GM21381 (cell line): ENCODE measurements at regions not wholly inside any gene's neighbourhood (a gene's known extent, or its start where the extent isn't known, plus 50 kb on each side); places are given as distances from the start of the nearest gene placed in this dataset.

ENCODE experiments used
- ATAC-seq: cut with Tn5 transposase; IDR thresholded peaks from one replicate; pipeline ENCODE4 v1.9.1; 2021; ENCODE audit warnings: mild to moderate bottlenecking, moderate library complexity; ENCODE audit not compliant: unreplicated experiment

- ATAC-seq, result no peak
Measured at GRCh38 chr21:38556390-38556789, 58.1 kb upstream of the ERG start.

- no peak for ATAC-seq
Measured at GRCh38 chr21:38561205-38561604, 62.9 kb upstream of the ERG start.

GRCh38 chr21:38561613-38562581 lies 63.6 kb upstream of the ERG start:
- ATAC-seq, result no peak

- no peak for ATAC-seq
Measured at GRCh38 chr21:38567335-38567969, 69.2 kb upstream of the ERG start.

GRCh38 chr21:38567970-38568360 lies 69.7 kb upstream of the ERG start:
- no peak for ATAC-seq

- ATAC-seq, result no peak
Measured at GRCh38 chr21:38569733-38570132, 71.5 kb upstream of the ERG start.

- no peak for ATAC-seq
Measured at GRCh38 chr21:38570596-38570995, 72.3 kb upstream of the ERG start.

- no peak for ATAC-seq
Measured at GRCh38 chr21:38574895-38575575, 76.8 kb upstream of the ERG start.

GRCh38 chr21:38577887-38578286 lies 79.6 kb upstream of the ERG start:
- no peak for ATAC-seq

GRCh38 chr21:38590449-38591217 lies 92.4 kb upstream of the ERG start:
- no peak for ATAC-seq

- no peak for ATAC-seq
Measured at GRCh38 chr21:38591218-38591537, 92.9 kb upstream of the ERG start.

GRCh38 chr21:38596264-38597042 lies 98.2 kb upstream of the ERG start:
- no peak for ATAC-seq

- ATAC-seq, result no peak
Measured at GRCh38 chr21:38597421-38597820, 99.1 kb upstream of the ERG start.

GRCh38 chr21:38598413-38598812 lies 100.1 kb upstream of the ERG start:
- no peak for ATAC-seq

- no peak for ATAC-seq
Measured at GRCh38 chr21:38599381-38599975, 101.2 kb upstream of the ERG start.

- no peak for ATAC-seq
Measured at GRCh38 chr21:38600106-38600505, 101.8 kb upstream of the ERG start.

GRCh38 chr21:38605236-38605635 lies 107.0 kb upstream of the ERG start:
- no peak for ATAC-seq

GRCh38 chr21:38609580-38609979 lies 111.3 kb upstream of the ERG start:
- no peak for ATAC-seq

GRCh38 chr21:38610623-38611251 lies 112.5 kb upstream of the ERG start:
- ATAC-seq, result no peak
